ENCODE measurements at regions not wholly inside any gene's neighbourhood (a gene's known extent, or its start where the extent isn't known, plus 50 kb on each side); places are given as distances from the start of the nearest gene placed in this dataset.
"Not testable (repeated sequence)": the region's sequence is repeated elsewhere in the genome, so short reads cannot be mapped to it uniquely, and the experiment has no call there.

DNA sequence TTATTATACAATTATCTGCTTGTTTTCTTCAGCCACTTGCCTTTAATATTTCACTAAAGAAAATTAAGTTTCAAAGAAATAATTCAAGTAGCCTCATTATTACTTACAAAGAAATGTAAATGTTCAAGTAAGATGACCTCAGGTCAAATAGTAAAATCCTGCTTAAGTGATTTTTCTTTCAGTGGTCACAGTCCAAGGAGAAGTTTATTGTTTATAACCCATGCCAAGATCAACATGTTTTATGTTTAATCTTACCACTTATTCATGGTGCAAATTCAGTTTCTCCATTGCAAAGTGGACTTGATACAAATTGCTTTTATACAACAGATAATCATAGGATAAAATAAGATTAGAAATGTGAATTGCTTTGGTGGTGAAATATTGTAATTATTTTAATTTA is 370.2 kb upstream of the FLRT2 start:
- no peak for DNase-seq

DNA sequence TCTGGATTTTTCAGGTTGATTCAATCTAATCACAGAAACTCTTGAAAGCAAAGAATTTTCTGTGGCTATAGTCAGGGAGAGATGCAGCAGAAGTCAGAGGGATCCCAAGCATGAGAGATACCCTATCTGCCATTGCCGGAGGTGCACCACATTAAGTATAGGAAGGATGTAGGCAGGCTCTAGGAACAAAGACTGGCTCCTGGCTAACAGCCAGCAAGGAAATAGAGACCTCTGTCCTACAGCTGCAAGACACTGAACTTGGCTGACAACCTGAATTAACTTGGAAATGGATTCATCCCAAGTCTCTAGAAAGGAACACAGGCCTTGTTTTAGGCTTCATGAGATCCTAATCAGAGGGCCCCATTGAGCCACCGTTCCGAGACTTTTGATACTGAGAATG is 364.9 kb upstream of the FLRT2 start:
- no peak for DNase-seq

DNA sequence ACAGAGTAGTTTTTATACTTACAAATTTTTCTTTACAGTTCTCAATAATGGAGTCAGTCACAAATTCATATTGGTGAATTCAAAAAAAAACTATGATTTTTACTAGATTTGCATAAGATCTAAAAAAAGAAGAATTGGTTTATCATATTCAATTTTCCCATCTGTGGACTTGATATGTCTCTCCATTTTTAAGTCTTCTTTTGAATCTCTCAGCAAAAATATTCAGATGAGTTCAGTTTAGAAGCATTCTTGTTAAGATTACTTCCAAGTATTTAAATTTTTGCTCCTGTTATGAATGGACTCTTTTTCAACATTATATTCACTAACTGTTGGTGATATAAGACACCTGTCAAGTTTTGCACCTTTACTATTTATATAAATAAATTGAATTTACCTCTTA is 360.6 kb upstream of the FLRT2 start:
- no peak for DNase-seq

DNA sequence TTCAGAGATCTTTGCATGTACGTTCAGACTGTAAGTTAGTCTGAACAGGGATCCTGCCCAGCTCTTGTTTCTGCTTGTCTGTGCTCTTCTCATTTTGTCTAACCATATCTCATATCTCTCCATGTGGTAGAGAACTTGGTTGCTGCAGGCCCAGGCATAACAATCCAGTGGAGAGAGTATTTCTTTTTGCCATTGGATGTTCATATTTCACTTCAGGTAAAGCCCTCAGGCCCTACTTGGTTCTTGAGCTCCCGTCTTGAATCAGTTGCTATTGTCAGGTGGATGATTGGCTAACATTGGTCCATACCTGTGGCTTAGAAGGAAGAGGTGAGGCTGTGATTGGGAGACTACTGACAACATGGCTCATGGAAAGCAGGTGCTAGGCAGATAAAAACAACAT is 357.7 kb upstream of the FLRT2 start:
- no peak for DNase-seq

DNA sequence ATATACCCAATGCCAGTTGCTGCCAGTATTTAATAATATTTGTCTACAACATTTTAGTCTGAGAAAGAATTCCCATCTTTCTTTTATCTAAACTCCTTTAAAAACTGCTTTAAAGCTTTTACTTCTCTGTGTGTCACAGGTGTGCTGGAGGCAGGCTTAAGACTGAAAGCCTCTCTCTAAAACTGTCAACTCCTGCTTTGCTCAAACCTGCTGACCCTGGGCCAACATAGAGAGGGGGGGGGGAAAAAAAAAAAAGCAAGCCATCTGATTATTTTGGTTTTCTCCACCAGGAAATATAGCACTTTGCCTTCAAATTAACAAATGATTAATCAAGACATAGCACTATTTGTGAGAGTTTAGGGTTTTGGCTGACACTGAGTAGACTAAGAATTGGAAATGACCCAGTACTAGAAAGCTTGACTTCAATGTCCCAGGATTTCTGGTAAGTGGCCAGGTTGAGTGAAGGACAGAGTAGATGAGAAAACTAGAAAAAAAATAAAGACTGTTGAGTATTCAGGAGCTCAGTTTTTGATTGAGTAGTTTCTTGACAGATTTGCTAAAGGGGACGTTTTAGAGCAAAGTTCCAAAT is 357.0 kb upstream of the FLRT2 start:
- no peak for DNase-seq

DNA sequence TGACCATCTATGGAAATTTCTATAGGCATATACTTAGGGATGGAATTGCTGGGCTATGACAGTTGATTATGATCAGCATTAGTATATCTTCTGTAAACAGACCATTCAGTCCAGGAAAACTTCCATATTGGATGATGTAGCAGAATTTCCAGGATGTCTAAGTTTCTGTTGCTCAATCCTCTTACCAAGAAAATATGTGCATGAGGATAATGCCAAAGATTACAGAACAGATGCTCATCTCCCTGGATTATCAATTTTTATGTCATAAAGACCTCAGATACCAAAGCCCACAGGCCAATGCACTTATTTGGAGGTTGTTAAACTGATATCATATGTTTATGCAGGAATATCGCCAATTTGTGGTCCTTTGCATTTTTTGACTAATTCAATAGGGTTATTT is 354.4 kb upstream of the FLRT2 start:
- DNase-seq, result no peak

DNA sequence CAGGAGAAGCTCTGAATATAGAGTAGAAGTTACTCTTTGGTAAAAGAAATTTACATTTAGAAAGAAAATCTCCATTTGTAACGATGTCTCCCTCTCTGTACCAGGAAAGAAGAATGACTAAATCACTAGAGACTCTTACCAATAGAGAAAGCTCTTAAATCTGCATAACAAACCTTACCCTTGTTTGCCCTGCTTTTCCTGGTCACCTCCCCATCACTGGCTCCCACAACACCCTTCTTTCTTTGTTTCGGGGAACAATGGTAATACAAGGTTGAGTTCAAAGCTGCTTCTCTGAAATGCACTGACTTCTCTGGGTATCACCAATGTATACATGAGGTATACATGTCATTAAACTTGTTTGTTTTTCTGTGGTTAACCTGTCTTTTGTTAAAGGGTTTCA is 351.1 kb upstream of the FLRT2 start:
- DNase-seq, result no peak

DNA sequence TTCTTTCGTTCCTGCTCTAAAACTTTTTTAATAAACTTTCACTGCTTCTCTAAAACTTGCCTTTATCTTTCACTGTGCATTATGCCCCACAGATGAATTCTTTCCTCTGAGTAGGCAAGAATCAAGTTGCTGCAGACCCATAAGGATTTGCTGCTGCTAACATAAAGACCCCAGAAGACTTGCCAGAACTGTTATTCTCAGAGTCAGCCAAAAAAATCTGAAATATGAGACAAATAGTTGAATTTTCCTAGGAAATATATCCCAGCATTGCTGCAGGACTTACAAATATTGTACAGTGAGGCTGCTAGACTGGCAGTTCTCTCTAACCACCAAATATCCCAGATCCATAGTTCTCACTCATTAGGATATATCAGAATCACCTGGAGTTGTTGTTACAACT is 349.1 kb upstream of the FLRT2 start:
- DNase-seq, result no peak

DNA sequence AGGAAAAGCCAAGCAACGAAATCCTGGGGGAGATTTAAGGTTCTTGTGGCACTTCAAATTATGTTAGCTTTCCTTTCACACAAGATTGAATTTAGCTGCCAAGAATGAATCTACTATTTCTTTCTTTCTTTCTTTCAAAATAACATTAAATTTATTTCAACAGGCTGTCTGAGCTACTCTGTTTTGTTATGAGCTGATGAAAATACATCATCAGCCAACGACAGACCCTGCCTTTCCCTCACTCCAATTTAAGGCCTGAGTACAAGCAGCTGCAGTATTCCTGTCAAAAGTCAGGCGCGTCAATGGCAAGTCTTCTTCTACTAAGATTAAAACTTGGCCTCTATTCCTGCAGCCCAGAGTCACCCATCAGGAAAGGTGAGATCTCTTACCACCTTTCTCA is 347.7 kb upstream of the FLRT2 start:
- no peak for DNase-seq

DNA sequence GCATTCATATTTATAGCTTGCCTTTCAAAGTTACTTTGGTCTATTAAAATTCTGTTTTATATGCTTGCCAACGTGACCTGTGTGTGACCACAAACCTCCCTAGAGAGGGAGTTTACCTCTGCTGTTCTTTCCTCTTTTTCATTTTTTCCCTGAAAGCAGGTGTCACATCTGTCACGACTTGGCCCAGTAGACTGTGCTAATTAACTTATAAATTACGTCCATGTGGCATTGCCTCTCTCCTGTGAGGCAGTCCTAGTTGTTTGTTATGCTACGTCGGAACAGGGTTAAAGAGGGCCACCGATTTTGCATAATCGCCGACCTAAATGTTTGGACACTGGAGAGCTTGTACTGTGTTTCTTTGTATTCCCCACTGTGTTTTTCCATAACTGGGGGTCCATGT is 343.9 kb upstream of the FLRT2 start:
- no peak for DNase-seq

DNA sequence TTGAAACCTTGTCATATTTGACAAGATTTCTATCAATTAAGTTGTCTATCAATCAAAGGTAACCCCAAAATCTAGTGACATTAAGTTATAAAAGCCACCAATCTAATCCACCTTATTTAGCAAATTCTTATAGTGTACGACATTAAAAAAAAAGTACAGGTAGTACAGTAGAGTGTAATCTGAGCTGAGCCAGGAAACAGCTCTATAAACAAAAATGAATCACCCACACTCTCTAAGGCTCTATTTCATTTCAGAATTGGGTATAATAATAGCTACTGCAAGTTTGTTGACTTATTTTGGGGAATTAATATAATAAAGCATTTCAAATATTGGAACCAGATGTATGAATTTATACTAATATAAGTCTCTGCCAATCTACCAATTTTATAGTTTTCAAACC is 342.4 kb upstream of the FLRT2 start:
- DNase-seq, result no peak

DNA sequence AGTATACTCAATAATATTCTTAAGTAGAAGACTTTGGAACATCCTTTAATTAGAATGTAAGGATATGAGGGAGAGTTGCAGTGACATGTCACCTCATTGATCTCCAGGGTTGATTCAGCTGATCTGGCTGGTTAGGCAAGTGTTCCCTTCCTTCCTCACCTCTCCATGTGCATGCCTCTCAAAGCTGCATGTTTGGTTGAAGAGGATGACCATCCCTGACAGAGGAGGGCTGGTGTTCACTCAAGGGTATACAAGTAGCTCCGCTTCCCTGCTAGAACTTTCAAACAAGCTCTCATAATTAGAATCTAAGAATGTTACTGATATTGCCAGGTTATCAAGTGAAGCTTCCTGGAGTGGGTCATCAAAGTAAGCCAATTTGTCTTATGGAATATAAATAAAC is 341.1 kb upstream of the FLRT2 start:
- DNase-seq, result no peak

DNA sequence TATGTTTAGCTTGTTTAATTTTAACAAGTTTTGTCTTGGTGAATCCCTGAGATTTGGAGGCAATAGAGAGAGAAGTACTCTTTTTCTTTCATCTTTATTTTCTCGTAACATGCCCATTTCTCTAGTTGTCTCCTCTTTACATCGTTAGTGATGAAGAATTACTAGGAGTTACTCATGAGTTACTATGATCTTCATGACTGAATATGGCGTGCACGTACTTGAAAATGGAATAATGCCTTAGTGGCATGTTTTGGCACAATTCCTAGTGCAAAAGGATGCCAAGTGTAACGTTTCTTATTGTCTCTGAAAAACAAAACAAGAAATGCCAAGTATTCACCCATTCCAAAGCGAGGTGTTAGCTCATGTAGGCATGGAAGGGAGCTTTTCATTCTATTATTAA is 340.7 kb upstream of the FLRT2 start:
- not testable (repeated sequence) for DNase-seq

DNA sequence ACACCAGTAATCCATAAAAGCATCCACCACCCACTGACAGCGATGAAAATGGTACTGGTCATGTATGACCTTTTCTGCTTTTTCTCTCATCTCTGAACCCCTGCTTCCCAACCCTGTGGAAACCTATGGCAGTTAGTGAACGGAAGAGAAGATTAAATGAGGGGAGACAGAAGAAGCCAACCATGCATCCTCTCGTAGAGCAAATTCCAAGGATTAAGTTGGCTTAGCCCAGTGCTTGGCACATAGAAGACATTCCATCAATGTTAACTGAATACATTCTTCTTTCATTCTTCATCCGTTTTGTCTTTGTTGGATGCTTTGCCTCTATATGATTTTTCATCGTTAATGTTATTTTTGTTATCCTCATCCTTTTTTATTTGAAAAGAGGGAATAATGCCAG is 339.7 kb upstream of the FLRT2 start:
- no peak for DNase-seq

DNA sequence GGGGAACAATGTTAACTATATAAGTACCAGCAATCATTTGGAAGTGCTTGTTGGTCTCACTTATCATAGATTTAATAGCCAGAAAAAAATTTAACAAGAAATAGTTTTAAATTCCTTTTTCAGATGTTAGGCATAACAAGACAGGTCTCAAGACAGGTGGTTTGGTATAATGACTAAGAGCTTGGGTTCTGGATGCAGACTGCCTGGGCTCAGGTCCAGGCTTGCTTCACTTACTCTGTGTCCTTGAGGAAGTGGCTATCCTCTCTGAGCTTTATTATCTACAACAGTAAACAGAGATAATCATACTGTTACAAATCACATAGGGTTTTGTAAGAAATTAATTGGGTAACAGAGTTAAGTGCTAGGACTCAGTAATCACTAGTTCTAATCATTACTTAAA is 338.0 kb upstream of the FLRT2 start:
- no peak for DNase-seq

DNA sequence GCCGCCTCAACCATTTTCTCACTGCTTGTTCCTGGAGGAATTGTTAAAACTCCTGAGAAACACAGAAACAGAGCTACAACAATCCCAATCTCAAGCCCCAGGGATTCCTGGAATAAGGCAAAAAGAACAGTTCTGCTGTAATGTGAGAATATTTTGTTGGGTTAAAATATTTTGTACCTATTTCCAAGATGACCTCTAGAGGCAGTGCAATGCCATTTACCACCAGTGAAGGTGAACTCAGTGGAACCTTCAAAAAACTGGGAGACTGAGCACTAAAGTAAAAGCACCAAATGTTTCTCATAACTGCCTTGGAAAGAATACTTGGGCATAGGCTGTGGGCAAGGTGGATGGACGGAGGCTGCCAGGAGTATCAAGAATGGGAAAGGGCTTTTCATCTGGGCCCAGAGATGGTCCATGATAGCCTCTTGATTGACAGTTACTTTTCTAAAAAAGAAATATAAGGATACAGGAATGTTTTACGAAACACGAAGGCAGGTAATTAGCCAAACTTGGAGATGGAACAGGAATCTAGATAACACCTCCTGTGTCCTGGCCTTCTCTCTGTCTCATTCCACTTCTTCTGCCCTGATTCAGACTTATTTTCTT is 334.0 kb upstream of the FLRT2 start:
- no peak for DNase-seq

DNA sequence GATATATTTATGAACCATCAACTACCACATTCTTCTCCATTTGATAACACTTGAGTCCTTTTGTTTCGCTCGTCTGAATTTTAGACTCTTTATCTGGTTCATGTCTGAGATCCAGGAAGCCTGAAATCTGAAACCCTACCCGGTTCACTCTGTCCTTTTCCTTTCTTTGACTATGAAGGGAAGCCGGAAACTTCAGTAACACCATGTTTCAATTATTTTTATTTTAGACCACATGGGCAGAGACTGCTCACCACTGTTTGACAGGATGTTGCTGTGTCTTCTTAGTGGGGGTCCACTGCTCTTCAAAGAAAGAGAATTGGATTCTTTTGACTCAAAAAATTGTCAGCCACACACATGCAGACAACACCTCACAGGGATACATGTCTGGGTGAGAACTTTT is 331.9 kb upstream of the FLRT2 start:
- no peak for DNase-seq

DNA sequence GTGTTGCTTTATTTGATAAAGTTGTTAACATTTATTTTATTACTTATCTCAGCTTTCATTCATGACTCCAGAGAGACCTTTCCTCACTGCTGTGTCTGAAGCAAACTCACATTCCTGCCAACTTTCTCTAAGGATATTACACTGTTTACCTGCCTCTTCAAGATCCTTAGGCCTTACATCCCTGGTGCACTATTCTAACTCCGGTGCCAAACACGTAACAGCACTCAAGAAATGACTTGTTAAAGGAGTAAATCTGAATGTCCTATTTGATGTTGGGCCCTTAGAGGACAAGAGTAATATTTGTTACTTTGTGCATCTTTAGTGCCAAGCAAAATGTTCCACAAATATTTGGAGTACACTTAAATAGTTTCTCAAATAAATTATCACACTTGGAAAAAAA is 324.1 kb upstream of the FLRT2 start:
- DNase-seq, result no peak

DNA sequence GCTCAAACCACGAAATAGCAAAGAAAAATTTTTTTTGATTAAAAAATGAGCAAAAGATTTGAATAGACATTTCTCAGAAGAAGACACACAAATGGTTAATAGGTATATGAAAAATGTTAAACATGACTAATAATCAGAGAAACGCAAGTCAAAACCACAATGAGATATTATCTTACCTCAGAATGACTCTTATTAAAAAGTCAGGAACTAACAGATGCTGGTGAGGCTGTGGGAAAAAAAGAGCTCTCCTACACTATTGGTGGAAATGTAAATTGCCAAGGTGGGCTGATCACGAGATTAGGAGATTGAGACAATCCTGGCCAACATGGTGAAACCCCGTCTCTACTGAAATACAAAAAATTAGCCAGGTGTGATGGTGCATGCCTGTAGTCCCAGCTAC is 315.5 kb upstream of the FLRT2 start:
- DNase-seq, result no peak

DNA sequence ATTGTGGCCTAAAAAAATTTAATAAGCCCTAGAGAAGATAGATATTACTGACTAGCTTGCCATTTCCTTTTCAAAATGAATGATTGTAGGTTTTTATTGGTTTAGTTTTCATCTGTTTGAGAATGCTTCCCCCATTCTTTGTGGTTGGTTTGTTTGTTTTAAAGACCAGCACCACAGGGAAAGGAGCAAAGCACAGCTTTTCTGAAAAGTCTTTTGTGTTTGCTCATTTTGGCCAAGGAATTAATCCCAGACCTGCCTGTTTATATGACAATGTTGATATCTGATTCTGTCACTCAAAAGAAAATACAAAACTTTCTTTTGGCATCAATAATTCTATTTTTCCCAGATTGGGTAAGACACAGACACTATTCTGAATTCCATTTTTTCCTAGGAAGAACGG is 312.5 kb upstream of the FLRT2 start:
- no peak for DNase-seq

DNA sequence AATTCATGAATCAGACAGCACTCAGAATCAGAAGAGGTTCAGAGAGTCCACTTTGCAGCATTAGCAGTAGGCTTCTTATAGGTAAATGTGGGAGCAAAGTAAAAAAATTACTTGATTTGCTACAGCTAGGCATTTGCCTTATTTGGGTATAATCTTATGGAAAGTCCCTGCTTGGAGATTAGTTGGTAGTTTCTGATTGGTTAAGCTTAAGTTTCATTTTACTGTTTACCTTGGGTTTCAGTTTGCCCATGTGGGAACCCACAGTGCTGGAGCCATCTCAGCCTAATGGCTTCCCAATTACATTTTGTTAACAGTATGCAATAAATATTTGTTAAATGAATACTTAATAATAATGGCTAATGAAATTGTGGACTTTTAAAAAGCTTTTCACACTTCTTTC is 311.0 kb upstream of the FLRT2 start:
- DNase-seq, result no peak

DNA sequence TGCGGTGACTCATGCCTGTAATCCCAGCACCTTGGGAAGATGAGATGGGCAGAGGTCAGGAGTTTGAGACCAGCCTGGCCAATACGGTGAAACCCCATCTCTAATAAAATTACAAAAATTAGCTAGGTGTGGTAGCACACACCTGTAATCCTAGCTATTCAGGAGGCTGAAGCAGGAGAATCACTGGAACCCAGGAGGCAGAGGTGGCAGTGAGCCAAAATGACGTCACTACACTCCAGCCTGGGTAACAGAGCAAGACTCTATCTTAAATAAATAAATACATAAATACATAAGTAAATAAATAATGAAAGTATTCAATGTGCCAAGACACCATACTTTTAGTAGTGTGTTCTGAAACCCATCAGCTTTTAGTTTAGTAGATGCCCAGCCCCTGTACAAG is 308.1 kb upstream of the FLRT2 start:
- no peak for DNase-seq

DNA sequence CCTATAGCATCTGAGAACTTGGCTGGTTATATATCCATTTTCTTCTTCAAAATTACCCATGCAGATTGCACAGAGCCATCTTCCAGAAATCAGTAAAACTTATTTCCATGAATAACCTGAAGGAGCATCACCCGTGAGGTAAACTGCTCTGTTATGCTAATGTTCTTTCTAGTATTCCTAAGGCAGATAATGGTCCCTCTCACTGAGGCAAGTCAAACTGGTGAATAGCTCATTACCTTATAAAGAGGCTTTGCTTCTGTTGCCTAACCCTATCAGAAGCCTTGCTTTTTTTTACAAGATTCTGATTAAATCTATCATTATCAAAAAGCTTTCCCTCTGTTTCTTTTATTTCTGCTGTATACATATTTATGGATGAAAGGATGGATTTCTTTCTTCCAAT is 307.6 kb upstream of the FLRT2 start:
- no peak for DNase-seq

DNA sequence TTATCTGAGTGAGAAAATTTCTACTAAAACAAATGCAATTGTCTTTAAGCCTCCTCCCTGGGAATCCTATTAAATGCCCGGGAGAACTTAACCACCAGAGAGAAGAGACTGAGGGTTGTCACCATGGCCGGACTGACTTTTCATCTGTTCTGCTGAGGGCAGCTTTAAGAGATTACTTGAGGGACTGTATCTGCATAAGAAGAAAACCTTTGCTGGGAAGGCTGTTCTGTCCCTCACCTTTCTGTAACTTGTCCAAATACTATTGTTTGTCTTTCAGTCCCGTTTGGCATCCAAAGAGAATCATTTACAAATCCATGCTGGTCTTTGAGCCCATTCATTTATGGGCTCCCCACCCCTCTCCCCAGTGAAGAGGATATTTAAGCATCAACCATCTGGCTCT is 306.3 kb upstream of the FLRT2 start:
- DNase-seq, result no peak

DNA sequence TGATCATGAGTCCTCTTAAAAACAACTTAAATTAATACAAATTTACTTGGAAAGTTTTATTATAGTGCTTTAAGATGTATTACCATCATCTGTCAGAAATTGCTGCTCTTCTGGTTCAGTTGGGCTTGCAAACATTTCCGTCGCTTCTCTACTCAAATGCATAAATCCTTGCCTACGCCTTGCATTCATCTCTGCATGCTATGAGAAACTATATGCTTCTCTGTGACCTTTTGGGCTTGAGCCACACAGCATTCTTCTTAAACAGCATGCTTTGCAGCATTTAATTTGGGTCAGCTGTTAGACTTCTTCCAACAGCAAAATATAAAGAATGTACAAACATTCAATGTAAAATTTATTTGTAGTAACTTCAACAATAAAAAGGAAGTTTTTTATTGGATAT is 305.7 kb upstream of the FLRT2 start:
- no peak for DNase-seq

DNA sequence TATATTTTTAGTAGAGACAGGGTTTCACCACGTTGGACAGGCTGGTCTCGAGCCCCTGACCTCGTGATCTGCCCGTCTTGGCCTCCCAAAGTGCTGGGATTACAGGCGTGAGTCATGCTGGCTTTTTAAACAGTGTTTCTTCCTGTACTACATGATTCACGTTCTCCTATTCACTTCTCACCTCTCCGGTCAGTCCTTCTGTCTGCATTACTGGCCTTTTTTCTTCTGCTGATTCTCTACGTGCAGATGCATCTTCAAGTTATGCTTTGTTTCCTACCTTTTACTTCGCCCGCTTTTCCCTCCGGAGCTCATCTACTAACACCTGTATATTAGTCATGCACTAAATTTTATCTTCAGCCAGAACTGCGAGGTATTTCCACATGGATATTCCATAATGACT is 296.2 kb upstream of the FLRT2 start:
- DNase-seq, result no peak
